Left lung (tissue), 4 donors: ENCODE measurements at regions not wholly inside any gene's neighbourhood (a gene's known extent, or its start where the extent isn't known, plus 50 kb on each side); places are given as distances from the start of the nearest gene placed in this dataset.

ENCODE experiments used
- ATAC-seq: fragments of 200-7000 bp; cut with Tn5 transposase; one replicate; pipeline ENCODE4 v1.9.1; 2020; ENCODE audit warnings: moderate library complexity
- DNase-seq, 4 donors: peaks; one replicate each; pipeline ENCODE4 v3.0.0-alpha.2; 2013 to 2020
- H3K27ac ChIP-seq, 2 donors: fragments of 200-600 bp; sonication (generic) in 1 of 2; one replicate each; pipeline versions ENCODE4 v1.5.0 to v1.8.0; 2020 to 2021
- H3K27me3 ChIP-seq, 2 donors: fragments of 200-600 bp; sonication (generic) in 1 of 2; one replicate each; pipeline versions ENCODE4 v1.5.0 to v1.8.0; 2020 to 2021
- H3K36me3 ChIP-seq, 2 donors: fragments of 200-600 bp; sonication (generic) in 1 of 2; one replicate each; pipeline versions ENCODE4 v1.5.0 to v1.8.0; 2020 to 2021
- H3K4me1 ChIP-seq, 2 donors: fragments of 200-600 bp; one replicate each; pipeline ENCODE4 v1.8.0; 2021
- H3K4me3 ChIP-seq, 2 donors: fragments of 200-600 bp; sonication (generic) in 1 of 2; one replicate each; pipeline versions ENCODE4 v1.5.0 to v1.8.0; 2020 to 2021; ENCODE audit warnings: mild to moderate bottlenecking in 1 of 2
- H3K9me3 ChIP-seq, 2 donors: fragments of 200-600 bp; sonication (generic) in 1 of 2; one replicate each; pipeline versions ENCODE4 v1.5.0 to v1.8.0; 2020 to 2021
- CTCF ChIP-seq, 2 donors: fragments of 200-600 bp; sonication (generic) in 1 of 2; IDR thresholded peaks; one replicate each; pipeline versions ENCODE4 v1.5.0 to v1.8.0; 2021; ENCODE audit warnings: antibody characterized with exemption in 2 of 2
- intact Hi-C, 2 donors: fragments of 100-400 bp; cut with DNase I; formaldehyde crosslinking; loops; one replicate each; pipeline versions ENCODE4 v1.11.2 to v1.14.2; 2022
- donor health status: DM: no; HTN: yes; CAD: no.
- donor health status: DM: no; HTN: no; CAD: no.

GRCh38 chr15:96424674-96425073 is 94.2 kb downstream of the NR2F2 start:
- Histone ChIP-seq H3K4me3 (no peak overlapping the region), H3K27me3 (peaks cover 39 to 65% of the 10 kb centered on the region in 2 donors), H3K9me3 (no peaks in the 10 kb centered on the region), H3K27ac (no peak overlapping the region), H3K36me3 (no peaks in the 10 kb centered on the region), H3K4me1 (no peaks in the 10 kb centered on the region)
- TF ChIP-seq CTCF (IDR thresholded peaks at IDR 0.05): no peak
- DNase-seq (no peak), ATAC-seq (no peak)
- intact Hi-C loops: no loop called here

GRCh38 chr15:96428742-96429141 is 98.2 kb downstream of the NR2F2 start:
- H3K27me3 ChIP-seq: peaks cover 8 to 24% of the 10 kb centered on the region in 2 donors
- TF ChIP-seq CTCF (IDR thresholded peaks at IDR 0.05): no peak
- intact Hi-C loops: no loop called here
- H3K36me3 ChIP-seq: no peaks in the 10 kb centered on the region
- H3K9me3 ChIP-seq: no peaks in the 10 kb centered on the region
- H3K4me1 ChIP-seq: no peaks in the 10 kb centered on the region
- ATAC-seq (peak; percentile 59), DNase-seq (no peak)
- no peak overlapping the region for H3K27ac ChIP-seq
- H3K4me3 ChIP-seq: no peak overlapping the region

- no peak for ATAC-seq
- Histone ChIP-seq H3K36me3 (no peaks in the 10 kb centered on the region), H3K27me3 (no peaks in the 10 kb centered on the region), H3K4me1 (no peaks in the 10 kb centered on the region), H3K9me3 (no peaks in the 10 kb centered on the region), H3K4me3 (no peak overlapping the region), H3K27ac (no peak overlapping the region)
- DNase-seq: no peak
- no peak for TF ChIP-seq CTCF (IDR thresholded peaks at IDR 0.05)
- intact Hi-C loops: no loop called here
Observed at GRCh38 chr15:96431786-96432185, 101.3 kb downstream of the NR2F2 start.

GRCh38 chr15:96435022-96435421 is 104.5 kb downstream of the NR2F2 start:
- no peak overlapping the region for H3K27ac ChIP-seq
- intact Hi-C loops: no loop called here
- no peaks in the 10 kb centered on the region for H3K27me3 ChIP-seq
- no peak for TF ChIP-seq CTCF (IDR thresholded peaks at IDR 0.05)
- no peaks in the 10 kb centered on the region for H3K9me3 ChIP-seq
- DNase-seq: no peak
- no peaks in the 10 kb centered on the region for H3K36me3 ChIP-seq
- H3K4me1 ChIP-seq: no peaks in the 10 kb centered on the region
- H3K4me3 ChIP-seq: no peak overlapping the region
- no peak for ATAC-seq

GRCh38 chr15:96435841-96436240 is 105.3 kb downstream of the NR2F2 start:
- intact Hi-C loops: no loop called here
- H3K4me3 ChIP-seq: no peak overlapping the region

More at GRCh38 chr15:96435841-96436240, 105.3 kb downstream of the NR2F2 start:
- ATAC-seq (no peak), DNase-seq (no peak)
- H3K36me3 ChIP-seq: no peaks in the 10 kb centered on the region
- no peak overlapping the region for H3K27ac ChIP-seq
- no peaks in the 10 kb centered on the region for H3K4me1 ChIP-seq
- no peak for TF ChIP-seq CTCF (IDR thresholded peaks at IDR 0.05)
- H3K27me3 ChIP-seq: no peaks in the 10 kb centered on the region
- H3K9me3 ChIP-seq: no peaks in the 10 kb centered on the region
